ENCODE measurements at regions not wholly inside any gene's neighbourhood (a gene's known extent, or its start where the extent isn't known, plus 50 kb on each side); places are given as distances from the start of the nearest gene placed in this dataset.
A peak's percentile ranks its signal among the peaks of the same experiment; 100 is the strongest.

- no peak for TF ChIP-seq CTCF (IDR thresholded peaks at IDR 0.05; ENCODE audit: low read depth, low read length, missing input control)
- peak; percentile 85 for TF ChIP-seq MAX (IDR thresholded peaks at IDR 0.05)
- TF ChIP-seq REST (IDR thresholded peaks at IDR 0.05) = peak; percentile 80
Measured at GRCh38 chr18:61735564-61736102, 157.2 kb downstream of the RNF152 start.

Measured in liver (tissue), 2 donors.